GM18508 (cell line): ENCODE measurements at regions not wholly inside any gene's neighbourhood (a gene's known extent, or its start where the extent isn't known, plus 50 kb on each side); places are given as distances from the start of the nearest gene placed in this dataset.
"Not testable (repeated sequence)": the region's sequence is repeated elsewhere in the genome, so short reads cannot be mapped to it uniquely, and the experiment has no call there.

ENCODE experiments used
- ATAC-seq: cut with Tn5 transposase; IDR thresholded peaks from one replicate; pipeline ENCODE4 v1.9.1; 2021; ENCODE audit warnings: moderate number of reproducible peaks; ENCODE audit not compliant: insufficient read depth, unreplicated experiment

DNA sequence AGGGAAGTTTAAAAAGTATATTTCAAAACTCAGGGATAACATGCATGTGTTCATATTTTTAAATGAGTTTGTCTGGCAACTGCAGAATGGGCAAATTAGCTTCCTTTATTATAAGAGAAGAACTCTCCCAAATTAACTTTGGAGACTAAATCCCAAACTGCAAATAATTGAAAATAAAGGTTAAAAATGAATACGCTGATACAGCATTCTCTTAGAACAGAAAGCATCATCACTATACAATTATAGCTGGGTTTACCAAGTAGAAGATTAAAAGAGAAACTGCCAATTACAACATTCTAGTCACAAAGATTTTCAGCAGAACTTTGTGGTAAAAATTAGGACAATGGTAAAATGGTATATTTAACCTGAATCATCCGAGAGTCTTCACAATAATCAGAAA, 73.3 kb downstream of the OLFM4 start:
- no peak for ATAC-seq

GRCh38 chr13:53104136-53104535, 75.5 kb downstream of the OLFM4 start:
- no peak for ATAC-seq

DNA sequence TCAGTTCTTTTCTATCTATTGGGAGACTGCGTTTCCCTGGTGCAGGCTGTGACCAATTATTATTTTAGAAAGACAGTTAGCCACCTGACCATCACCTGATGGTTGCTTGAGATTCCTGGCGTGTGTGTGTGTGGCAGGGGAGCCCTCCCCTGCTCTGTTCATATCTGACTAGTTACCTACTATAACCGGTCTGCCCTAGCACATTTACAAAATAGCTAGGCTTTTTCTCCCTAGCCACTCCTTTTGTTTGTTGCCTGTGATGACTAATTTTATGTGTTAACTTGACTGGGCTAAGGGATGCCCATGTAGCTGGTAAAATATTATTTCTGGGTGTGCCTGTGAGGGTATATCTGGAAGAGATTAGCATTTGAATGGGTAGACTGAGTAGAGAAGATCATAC, 76.9 kb downstream of the OLFM4 start:
- ATAC-seq = no peak

- no peak for ATAC-seq
Observed at GRCh38 chr13:53105890-53106289, 77.3 kb downstream of the OLFM4 start.

GRCh38 chr13:53110181-53110580, 81.6 kb downstream of the OLFM4 start:
- ATAC-seq = no peak

GRCh38 chr13:53110614-53111013, 82.0 kb downstream of the OLFM4 start:
- no peak for ATAC-seq

DNA sequence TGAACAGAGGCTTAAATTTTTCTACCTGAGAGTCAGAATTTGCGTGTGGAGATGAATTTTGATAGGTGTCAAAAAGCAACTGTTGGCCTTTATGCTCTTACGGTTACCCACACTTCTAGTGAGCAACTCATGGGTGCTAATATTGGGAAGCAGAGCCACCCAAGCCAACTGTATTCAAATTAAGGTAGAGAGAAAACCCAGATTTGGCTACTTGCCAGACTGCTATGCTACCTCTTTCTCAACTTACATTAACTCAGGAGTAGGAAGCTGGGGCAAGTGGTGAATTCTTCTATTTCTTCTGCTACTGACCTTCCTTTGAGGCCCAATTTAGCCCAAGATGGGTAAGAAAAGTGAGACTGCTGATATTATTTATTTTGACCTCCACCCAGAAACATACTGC, 83.9 kb downstream of the OLFM4 start:
- ATAC-seq = no peak

DNA sequence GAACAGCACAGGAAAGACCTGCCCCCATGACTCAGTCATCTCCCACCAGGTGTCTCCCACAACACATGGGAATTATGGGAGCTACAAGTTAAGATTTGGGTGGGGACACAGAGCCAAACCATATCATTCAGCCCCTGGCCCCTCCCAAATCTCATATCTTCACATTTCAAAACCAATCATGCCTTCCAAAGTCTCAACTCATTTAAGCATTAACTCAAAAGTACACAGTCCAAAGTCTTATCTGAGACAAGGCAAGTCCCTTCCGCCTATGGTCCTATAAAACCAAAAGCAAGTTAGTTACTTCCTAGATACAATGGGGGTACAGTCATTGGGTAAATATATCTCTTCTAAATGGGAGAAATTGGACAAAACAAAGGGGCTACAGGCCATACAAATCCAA, 88.4 kb downstream of the OLFM4 start:
- not testable (repeated sequence) for ATAC-seq

- ATAC-seq = no peak
Observed at GRCh38 chr13:53121131-53121773, 92.6 kb downstream of the OLFM4 start.

GRCh38 chr13:53121919-53122318, 93.3 kb downstream of the OLFM4 start:
- ATAC-seq = no peak

DNA sequence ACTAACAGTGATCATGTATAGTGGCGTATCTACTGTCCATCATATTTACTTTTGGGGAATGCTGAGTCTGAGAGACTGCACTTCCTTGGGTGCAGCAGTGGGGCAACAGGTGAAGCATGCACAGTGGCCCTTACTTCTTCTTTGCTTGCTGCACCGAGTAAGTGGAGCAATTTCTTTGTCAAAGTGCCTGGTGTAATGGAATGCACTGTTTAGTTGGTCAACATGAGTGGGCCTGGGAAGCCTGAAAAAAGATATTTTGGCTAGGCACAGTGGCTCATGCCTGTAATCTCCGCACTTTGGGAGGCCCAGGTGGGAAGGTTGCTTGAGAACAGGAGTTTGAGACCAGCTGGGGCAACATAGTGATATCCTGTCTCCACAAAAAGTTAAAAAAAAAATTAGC, 94.9 kb downstream of the OLFM4 start:
- ATAC-seq = no peak

DNA sequence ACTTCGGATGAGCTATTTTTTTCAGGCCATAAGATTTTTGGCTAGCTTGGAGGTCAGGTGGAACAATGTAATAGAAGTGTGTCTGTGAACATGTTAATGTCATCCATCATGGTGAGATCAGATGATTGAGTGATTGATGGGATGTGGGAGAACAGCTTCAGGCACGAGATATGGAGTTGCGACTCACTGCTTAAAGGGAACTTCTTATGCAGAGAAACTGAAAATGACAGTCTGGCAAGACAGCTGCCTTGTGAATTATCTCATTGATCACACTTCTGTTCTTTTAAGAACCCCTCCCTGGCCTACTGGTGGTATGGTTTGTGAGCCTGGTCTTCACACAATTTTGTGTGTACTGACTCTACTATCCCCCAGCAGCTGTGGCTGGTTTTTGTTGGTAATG, 96.0 kb downstream of the OLFM4 start:
- no peak for ATAC-seq

DNA sequence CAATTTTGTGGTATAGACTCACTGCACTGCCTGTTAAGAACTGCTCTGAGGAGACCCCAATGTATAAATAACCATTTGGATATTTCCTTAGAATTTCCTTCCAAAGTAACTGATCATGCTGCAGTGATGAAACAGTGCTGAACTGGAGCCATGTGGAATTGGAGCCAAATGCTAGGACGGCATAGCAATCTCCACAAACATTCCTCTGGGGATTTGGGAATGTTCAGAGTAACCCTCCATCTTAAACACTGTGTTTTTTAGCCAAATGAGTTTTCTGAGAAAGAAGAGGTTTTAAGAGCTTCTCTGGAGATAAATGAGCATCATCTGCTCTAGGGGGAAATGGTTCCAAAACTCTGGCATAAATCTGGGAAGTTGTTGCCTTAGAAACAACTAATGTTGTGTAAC, 98.2 kb downstream of the OLFM4 start:
- no peak for ATAC-seq

GRCh38 chr13:53127373-53127772, 98.8 kb downstream of the OLFM4 start:
- no peak for ATAC-seq

DNA sequence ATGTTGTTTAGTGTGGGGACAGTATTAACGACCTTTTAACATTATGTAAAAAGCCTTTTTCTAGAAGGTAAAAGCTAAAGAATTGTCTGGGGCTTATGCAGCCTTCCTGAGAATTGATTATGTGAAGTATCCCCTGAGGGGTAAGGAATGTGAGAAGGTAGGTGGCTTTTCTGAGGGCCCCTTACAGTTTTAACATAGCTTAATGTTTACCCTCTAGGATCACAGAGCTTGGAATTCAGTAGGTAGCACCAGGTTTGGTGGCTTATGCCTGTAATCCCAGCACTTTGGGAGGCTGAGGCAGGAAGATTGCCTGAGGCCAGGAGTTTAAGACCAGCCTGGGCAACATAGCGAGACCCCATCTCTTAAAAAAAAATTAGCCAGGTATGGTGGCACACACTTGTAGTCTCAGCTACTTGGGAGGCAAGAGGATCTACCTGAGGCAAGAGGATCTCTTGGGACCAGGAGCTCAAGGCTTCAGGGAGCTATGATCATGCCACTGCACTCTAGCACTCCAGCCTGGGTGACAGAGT, 101.3 kb downstream of the OLFM4 start:
- no peak for ATAC-seq

GRCh38 chr13:53131361-53131760, 102.7 kb downstream of the OLFM4 start:
- ATAC-seq = no peak

- ATAC-seq = no peak
Observed at GRCh38 chr13:53135301-53135700, 106.7 kb downstream of the OLFM4 start.

DNA sequence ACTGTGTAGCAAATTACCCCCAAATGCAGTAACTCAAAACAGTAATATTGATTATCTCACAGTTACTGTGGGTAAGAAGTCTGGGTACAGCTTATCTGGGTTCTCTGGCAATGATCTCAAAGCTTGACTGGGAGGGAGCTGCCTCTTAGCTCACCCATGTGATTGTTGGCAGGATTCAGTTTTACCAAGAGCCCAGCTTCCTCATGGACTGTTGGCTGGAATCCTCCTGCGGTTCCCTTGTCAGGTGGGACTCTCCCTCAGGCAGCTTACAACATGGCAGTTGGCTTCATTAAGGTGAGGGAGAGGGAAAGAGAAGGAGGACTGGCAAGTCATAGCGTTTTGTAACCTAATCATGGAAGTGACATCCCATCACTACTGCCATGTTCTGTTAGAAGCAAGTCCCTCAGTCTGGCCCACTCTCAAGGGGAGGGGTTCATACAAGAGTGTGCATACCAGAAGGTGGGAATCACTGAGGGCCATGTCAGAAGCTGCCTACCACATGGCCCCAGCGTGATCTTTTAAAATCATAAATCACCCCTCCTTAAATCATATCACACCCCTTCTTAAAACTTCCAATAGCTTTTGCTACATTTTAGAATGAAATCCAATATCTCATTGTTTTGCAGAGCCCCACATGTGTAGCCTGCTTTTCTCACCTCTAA, 108.1 kb downstream of the OLFM4 start:
- ATAC-seq = no peak

- ATAC-seq = no peak
Observed at GRCh38 chr13:53137779-53138178, 109.2 kb downstream of the OLFM4 start.

DNA sequence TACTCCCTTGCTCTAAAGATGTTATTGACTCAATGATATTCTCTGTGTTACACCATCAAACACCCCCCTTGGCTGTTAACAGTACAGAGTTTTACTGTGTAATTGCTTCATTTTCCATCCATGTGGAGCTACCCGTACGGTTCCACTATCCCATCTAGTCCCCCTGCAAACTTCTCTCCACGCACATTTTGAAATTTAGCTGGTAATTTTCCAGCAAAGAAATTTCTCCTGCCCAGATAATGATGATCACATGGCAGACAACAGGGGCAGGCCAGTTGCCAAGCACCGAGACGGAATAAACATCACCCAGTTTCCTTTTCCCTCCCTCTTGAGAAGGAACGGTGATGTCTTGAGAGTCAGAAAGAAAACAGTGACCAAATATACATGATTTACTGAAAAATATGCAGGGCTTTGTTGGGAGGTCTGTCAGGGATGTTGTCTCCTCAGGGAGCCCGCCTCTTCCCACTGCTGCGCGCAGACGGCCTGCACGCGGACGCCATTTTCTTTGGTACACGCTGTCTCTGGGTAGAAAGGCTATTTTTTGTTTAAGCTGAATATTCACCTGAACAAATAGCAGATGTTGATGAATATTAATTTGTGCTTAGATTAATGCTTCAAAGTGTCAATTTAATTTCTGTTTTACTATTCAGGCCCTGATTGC, 109.9 kb downstream of the OLFM4 start:
- no peak for ATAC-seq

GRCh38 chr13:53141336-53141735, 112.7 kb downstream of the OLFM4 start:
- ATAC-seq = no peak

DNA sequence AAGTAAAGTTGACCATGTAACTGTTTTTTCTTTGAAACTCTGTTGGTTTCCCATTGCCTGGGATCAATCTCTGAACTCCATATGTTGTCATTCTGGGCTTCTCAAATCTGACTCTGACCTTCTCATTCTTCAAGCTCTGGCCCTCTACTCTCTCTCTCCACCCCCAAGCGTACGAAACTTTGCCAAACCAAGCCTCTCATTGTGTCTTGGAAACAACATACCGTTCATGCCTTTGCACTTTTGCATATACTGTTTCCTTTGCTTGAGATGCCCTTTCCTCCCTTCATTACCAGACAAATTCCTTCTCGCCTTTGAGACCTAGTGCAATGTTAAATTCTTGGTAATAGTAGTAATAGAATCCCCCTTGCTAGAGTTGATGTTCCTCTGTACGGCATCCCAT, 113.7 kb downstream of the OLFM4 start:
- no peak for ATAC-seq
